Liver (tissue), 8 donors: ENCODE measurements at regions not wholly inside any gene's neighbourhood (a gene's known extent, or its start where the extent isn't known, plus 50 kb on each side); places are given as distances from the start of the nearest gene placed in this dataset.

Experiments used
- DNase-seq: peaks from one replicate; pipeline ENCODE4 v3.0.0-alpha.2; 2017; ENCODE audit warnings: low spot score
- H3K27ac ChIP-seq, 2 donors: one replicate each; pipeline ENCODE4 v1.7.0; 2013; ENCODE audit warnings: inconsistent platforms in 2 of 2, low read length in 2 of 2, control low read depth in 1 of 2, low read depth in 1 of 2, mild to moderate bottlenecking in 1 of 2
- H3K27me3 ChIP-seq, 4 donors: one replicate each; pipeline versions ENCODE4 v1.6.1 to v1.7.0; 2013; ENCODE audit warnings: low read length in 3 of 4, inconsistent platforms in 1 of 4, mild to moderate bottlenecking in 1 of 4, moderate library complexity in 1 of 4; ENCODE audit not compliant: control insufficient read depth in 4 of 4, insufficient read depth in 4 of 4
- H3K36me3 ChIP-seq, 4 donors: one replicate each; pipeline versions ENCODE4 v1.6.1 to v1.7.0; 2013; ENCODE audit warnings: low read length in 3 of 4, mild to moderate bottlenecking in 3 of 4, low read depth in 1 of 4, moderate library complexity in 1 of 4; ENCODE audit not compliant: control insufficient read depth in 4 of 4, insufficient read depth in 3 of 4
- H3K4me1 ChIP-seq, 4 donors: one replicate each; pipeline versions ENCODE4 v1.6.1 to v1.7.0; 2013; ENCODE audit warnings: low read length in 3 of 4, mild to moderate bottlenecking in 3 of 4, moderate library complexity in 1 of 4; ENCODE audit not compliant: control insufficient read depth in 4 of 4, insufficient read depth in 4 of 4
- H3K4me3 ChIP-seq, 3 donors: one replicate each; pipeline versions ENCODE4 v1.6.1 to v1.7.0; 2013; ENCODE audit warnings: low read length in 3 of 3, control low read depth in 1 of 3, low read depth in 1 of 3, mild to moderate bottlenecking in 1 of 3
- H3K9ac ChIP-seq, 2 donors: one replicate each; pipeline ENCODE4 v1.7.0; 2013; ENCODE audit warnings: low read length in 2 of 2, mild to moderate bottlenecking in 2 of 2, moderate library complexity in 2 of 2, control low read depth in 1 of 2, low read depth in 1 of 2
- H3K9me3 ChIP-seq, 4 donors: one replicate each; pipeline versions ENCODE4 v1.6.1 to v1.7.0; 2013; ENCODE audit warnings: low read length in 3 of 4; ENCODE audit not compliant: control insufficient read depth in 4 of 4
- FOXA1 ChIP-seq: IDR thresholded peaks from 2 replicates; pipeline ENCODE4 v1.6.1; 2016; ENCODE audit warnings: antibody characterized with exemption
- FOXA2 ChIP-seq: IDR thresholded peaks from 2 replicates; pipeline ENCODE4 v1.6.1; 2016; ENCODE audit warnings: antibody characterized with exemption
- GABPA ChIP-seq, 2 donors: IDR thresholded peaks in 1 of 2; conservative IDR thresholded peaks in 1 of 2; 2 replicates each; pipeline ENCODE4 v1.6.1; 2016; ENCODE audit warnings: antibody characterized with exemption in 2 of 2, mild to moderate bottlenecking in 1 of 2, moderate library complexity in 1 of 2
- HNF4A ChIP-seq, 2 donors: conservative IDR thresholded peaks; 2 replicates each; pipeline ENCODE4 v1.6.1; 2016; ENCODE audit warnings: antibody characterized with exemption in 2 of 2, mild to moderate bottlenecking in 2 of 2
- HNF4G ChIP-seq: IDR thresholded peaks from 2 replicates; pipeline ENCODE4 v1.6.1; 2016; ENCODE audit warnings: antibody characterized with exemption
- JUND ChIP-seq, 2 donors: IDR thresholded peaks; 2 replicates each; pipeline ENCODE4 v1.6.1; 2016; ENCODE audit warnings: antibody characterized with exemption in 2 of 2
- NR2F2 ChIP-seq: IDR thresholded peaks from 2 replicates; pipeline ENCODE4 v1.6.1; 2016; ENCODE audit warnings: antibody characterized with exemption
- RAD21 ChIP-seq, 2 donors: IDR thresholded peaks; 2 replicates each; pipeline ENCODE4 v1.6.1; 2016; ENCODE audit warnings: antibody characterized with exemption in 2 of 2, mild to moderate bottlenecking in 2 of 2
- RXRA ChIP-seq, 2 donors: IDR thresholded peaks; 2 replicates each; pipeline ENCODE4 v1.6.1; 2017 to 2018; ENCODE audit warnings: antibody characterized with exemption in 2 of 2, mild to moderate bottlenecking in 1 of 2
- SP1 ChIP-seq: IDR thresholded peaks from 2 replicates; pipeline ENCODE4 v1.6.1; 2018; ENCODE audit warnings: antibody characterized with exemption, mild to moderate bottlenecking
- TAF1 ChIP-seq: conservative IDR thresholded peaks from 2 replicates; pipeline ENCODE4 v1.6.1; 2016; ENCODE audit warnings: antibody characterized with exemption, mild to moderate bottlenecking
- YY1 ChIP-seq: IDR thresholded peaks from 2 replicates; pipeline ENCODE4 v1.6.1; 2016; ENCODE audit warnings: antibody characterized with exemption, mild to moderate bottlenecking
- WGBS: extraction: QIAGEN DNeasy Blood & Tissue Kit; methylation state at CpG from one replicate; pipeline ENCODE4 v1.1.7; 2013; 5-methylcytosine and 5-hydroxymethylcytosine counted together
- TF ChIP-seq, protein P1 (sequence below): fragments of 150-350 bp; IDR thresholded peaks from 2 replicates; pipeline ENCODE4 v1.5.1; 2017; ENCODE audit warnings: improper control_type of control experiment, low read depth, low read length; ENCODE audit not compliant: missing input control
- TF ChIP-seq, protein P2 (sequence below): IDR thresholded peaks from 2 replicates; pipeline ENCODE4 v1.6.1; 2016; ENCODE audit warnings: antibody characterized with exemption, mild to moderate bottlenecking
- TF ChIP-seq, protein P3 (sequence below): IDR thresholded peaks from 2 replicates; pipeline ENCODE4 v1.6.1; 2016; ENCODE audit warnings: antibody characterized with exemption
- TF ChIP-seq, protein P4 (sequence below): IDR thresholded peaks from 2 replicates; pipeline ENCODE4 v1.6.1; 2016; ENCODE audit warnings: antibody characterized with exemption
- TF ChIP-seq, protein P5 (sequence below): IDR thresholded peaks from 2 replicates; pipeline ENCODE4 v1.6.1; 2016; ENCODE audit warnings: antibody characterized with exemption
- donor health status: healthy.
- donor health status: healthy.
- donor health status: healthy.
- donor health status: healthy.
- donor health status: healthy.

DNA sequence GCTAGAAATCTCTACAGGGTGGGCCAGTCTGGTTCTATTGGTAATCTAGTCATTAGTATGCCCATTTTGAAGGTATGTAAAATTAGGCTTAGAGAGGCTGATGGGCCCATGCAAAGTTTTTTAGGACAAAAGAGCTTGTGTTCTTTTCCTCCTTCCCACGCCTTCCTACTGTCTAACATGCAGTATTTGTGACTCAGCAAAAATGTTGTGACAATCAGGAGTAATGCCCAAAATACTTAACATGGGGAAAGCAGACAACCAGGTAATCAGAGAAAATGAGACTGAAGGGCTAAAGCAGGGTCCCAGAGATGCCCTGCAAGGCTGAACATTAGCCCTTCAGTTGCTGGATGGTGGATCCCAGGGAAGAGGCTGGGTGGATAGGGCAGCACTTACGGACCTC is 437.9 kb downstream of the BCL11B start:
- no peak overlapping the region for H3K4me3 ChIP-seq

More for the DNA sequence above, 437.9 kb downstream of the BCL11B start:
- H3K9me3 ChIP-seq, result no peaks in the 10 kb centered on the region
- no peak for DNase-seq
- TF ChIP-seq RXRA (IDR thresholded peaks at IDR 0.05) (no peak), HNF4G (no peak), FOXA1 (no peak), GABPA (IDR thresholded peaks at IDR 0.05 in 1 of 2, conservative IDR thresholded peaks at IDR 0.05 in 1 of 2) (no peak), SP1 (no peak), FOXA2 (no peak), YY1 (no peak), JUND (IDR thresholded peaks at IDR 0.05) (no peak), HNF4A (conservative IDR thresholded peaks at IDR 0.05) (no peak), TAF1 (no peak), RAD21 (IDR thresholded peaks at IDR 0.05) (no peak), NR2F2 (no peak)
- TF ChIP-seq, protein P1, sequence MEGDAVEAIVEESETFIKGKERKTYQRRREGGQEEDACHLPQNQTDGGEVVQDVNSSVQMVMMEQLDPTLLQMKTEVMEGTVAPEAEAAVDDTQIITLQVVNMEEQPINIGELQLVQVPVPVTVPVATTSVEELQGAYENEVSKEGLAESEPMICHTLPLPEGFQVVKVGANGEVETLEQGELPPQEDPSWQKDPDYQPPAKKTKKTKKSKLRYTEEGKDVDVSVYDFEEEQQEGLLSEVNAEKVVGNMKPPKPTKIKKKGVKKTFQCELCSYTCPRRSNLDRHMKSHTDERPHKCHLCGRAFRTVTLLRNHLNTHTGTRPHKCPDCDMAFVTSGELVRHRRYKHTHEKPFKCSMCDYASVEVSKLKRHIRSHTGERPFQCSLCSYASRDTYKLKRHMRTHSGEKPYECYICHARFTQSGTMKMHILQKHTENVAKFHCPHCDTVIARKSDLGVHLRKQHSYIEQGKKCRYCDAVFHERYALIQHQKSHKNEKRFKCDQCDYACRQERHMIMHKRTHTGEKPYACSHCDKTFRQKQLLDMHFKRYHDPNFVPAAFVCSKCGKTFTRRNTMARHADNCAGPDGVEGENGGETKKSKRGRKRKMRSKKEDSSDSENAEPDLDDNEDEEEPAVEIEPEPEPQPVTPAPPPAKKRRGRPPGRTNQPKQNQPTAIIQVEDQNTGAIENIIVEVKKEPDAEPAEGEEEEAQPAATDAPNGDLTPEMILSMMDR, result no peak
- TF ChIP-seq, protein P2, sequence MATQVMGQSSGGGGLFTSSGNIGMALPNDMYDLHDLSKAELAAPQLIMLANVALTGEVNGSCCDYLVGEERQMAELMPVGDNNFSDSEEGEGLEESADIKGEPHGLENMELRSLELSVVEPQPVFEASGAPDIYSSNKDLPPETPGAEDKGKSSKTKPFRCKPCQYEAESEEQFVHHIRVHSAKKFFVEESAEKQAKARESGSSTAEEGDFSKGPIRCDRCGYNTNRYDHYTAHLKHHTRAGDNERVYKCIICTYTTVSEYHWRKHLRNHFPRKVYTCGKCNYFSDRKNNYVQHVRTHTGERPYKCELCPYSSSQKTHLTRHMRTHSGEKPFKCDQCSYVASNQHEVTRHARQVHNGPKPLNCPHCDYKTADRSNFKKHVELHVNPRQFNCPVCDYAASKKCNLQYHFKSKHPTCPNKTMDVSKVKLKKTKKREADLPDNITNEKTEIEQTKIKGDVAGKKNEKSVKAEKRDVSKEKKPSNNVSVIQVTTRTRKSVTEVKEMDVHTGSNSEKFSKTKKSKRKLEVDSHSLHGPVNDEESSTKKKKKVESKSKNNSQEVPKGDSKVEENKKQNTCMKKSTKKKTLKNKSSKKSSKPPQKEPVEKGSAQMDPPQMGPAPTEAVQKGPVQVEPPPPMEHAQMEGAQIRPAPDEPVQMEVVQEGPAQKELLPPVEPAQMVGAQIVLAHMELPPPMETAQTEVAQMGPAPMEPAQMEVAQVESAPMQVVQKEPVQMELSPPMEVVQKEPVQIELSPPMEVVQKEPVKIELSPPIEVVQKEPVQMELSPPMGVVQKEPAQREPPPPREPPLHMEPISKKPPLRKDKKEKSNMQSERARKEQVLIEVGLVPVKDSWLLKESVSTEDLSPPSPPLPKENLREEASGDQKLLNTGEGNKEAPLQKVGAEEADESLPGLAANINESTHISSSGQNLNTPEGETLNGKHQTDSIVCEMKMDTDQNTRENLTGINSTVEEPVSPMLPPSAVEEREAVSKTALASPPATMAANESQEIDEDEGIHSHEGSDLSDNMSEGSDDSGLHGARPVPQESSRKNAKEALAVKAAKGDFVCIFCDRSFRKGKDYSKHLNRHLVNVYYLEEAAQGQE, result no peak
- TF ChIP-seq, protein P3, sequence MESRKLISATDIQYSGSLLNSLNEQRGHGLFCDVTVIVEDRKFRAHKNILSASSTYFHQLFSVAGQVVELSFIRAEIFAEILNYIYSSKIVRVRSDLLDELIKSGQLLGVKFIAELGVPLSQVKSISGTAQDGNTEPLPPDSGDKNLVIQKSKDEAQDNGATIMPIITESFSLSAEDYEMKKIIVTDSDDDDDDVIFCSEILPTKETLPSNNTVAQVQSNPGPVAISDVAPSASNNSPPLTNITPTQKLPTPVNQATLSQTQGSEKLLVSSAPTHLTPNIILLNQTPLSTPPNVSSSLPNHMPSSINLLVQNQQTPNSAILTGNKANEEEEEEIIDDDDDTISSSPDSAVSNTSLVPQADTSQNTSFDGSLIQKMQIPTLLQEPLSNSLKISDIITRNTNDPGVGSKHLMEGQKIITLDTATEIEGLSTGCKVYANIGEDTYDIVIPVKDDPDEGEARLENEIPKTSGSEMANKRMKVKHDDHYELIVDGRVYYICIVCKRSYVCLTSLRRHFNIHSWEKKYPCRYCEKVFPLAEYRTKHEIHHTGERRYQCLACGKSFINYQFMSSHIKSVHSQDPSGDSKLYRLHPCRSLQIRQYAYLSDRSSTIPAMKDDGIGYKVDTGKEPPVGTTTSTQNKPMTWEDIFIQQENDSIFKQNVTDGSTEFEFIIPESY, result no peak
- TF ChIP-seq, protein P4, sequence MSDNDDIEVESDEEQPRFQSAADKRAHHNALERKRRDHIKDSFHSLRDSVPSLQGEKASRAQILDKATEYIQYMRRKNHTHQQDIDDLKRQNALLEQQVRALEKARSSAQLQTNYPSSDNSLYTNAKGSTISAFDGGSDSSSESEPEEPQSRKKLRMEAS, result no peak
- TF ChIP-seq, protein P5, sequence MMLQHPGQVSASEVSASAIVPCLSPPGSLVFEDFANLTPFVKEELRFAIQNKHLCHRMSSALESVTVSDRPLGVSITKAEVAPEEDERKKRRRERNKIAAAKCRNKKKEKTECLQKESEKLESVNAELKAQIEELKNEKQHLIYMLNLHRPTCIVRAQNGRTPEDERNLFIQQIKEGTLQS, result no peak
- H3K27me3 ChIP-seq, result peaks cover 0 to 4% (median 2%) of the 10 kb centered on the region in 4 donors
- H3K36me3 ChIP-seq, result no peaks in the 10 kb centered on the region
- H3K27ac ChIP-seq, result no peak overlapping the region
- no peaks in the 10 kb centered on the region for H3K4me1 ChIP-seq
- 95% methylated on average over 2 of the region's 2 CpGs for WGBS
- no peak overlapping the region for H3K9ac ChIP-seq
